Uterus (tissue), 3 donors: ENCODE measurements at regions not wholly inside any gene's neighbourhood (a gene's known extent, or its start where the extent isn't known, plus 50 kb on each side); places are given as distances from the start of the nearest gene placed in this dataset.

Experiments used
- DNase-seq, 2 donors: peaks; one replicate each; pipeline ENCODE4 v3.0.0-alpha.2; 2019 to 2020
- H3K27ac ChIP-seq, 2 donors: fragments of 200-600 bp; sonication (generic); 1 replicate in 1 of 2; 2 replicates in 1 of 2; pipeline ENCODE4 v1.5.1; 2016 to 2018
- H3K27me3 ChIP-seq, 2 donors: fragments of 200-600 bp; sonication (generic); one replicate each; pipeline ENCODE4 v1.5.1; 2018 to 2019; ENCODE audit warnings: control low read depth in 1 of 2
- H3K36me3 ChIP-seq, 2 donors: fragments of 200-600 bp; sonication (generic); one replicate each; pipeline ENCODE4 v1.5.1; 2019; ENCODE audit warnings: control low read depth in 1 of 2
- H3K4me1 ChIP-seq, 2 donors: fragments of 200-600 bp; sonication (generic); one replicate each; pipeline ENCODE4 v1.5.1; 2018 to 2019; ENCODE audit warnings: control low read depth in 1 of 2
- H3K4me3 ChIP-seq, 2 donors: fragments of 200-600 bp; sonication (generic); 1 replicate in 1 of 2; 2 replicates in 1 of 2; pipeline ENCODE4 v1.5.1; 2018 to 2019; ENCODE audit warnings: mild to moderate bottlenecking in 1 of 2
- H3K9me3 ChIP-seq, 2 donors: fragments of 200-600 bp; sonication (generic); one replicate each; pipeline ENCODE4 v1.5.1; 2019; ENCODE audit warnings: control low read depth in 1 of 2
- CTCF ChIP-seq, 4 experiments: fragments of 200-600 bp in 2 of 4; fragments of 450-650 bp in 2 of 4; sonication (generic) in 2 of 4; IDR thresholded peaks; one replicate each; pipeline ENCODE4 v1.5.1; 2016 to 2019; ENCODE audit warnings: antibody characterized with exemption in 4 of 4, mild to moderate bottlenecking in 2 of 4, moderate library complexity in 1 of 4
- POLR2A ChIP-seq, 2 donors: fragments of 450-650 bp; IDR thresholded peaks; one replicate each; pipeline ENCODE4 v1.6.1; 2016; ENCODE audit warnings: antibody characterized with exemption in 2 of 2, mild to moderate bottlenecking in 1 of 2, moderate library complexity in 1 of 2
- intact Hi-C: fragments of 100-400 bp; cut with DNase I; formaldehyde crosslinking; loops from one replicate; pipeline ENCODE4 v1.15.1; 2023; ENCODE audit warnings: low total_unique reads
- donor health status: DM: yes; HTN: yes; CAD: no.

GRCh38 chr16:55273356-55273755, 50.6 kb upstream of the IRX6 start:
- H3K4me3 ChIP-seq: no peak overlapping the region
- H3K36me3 ChIP-seq: no peaks in the 10 kb centered on the region
- DNase-seq: no peak
- H3K9me3 ChIP-seq: no peaks in the 10 kb centered on the region
- intact Hi-C loops: no loop called here
- H3K4me1 ChIP-seq: no peaks in the 10 kb centered on the region
- no peak overlapping the region for H3K27ac ChIP-seq
- H3K27me3 ChIP-seq: no peaks in the 10 kb centered on the region
- TF ChIP-seq CTCF (IDR thresholded peaks at IDR 0.05): no peak
- no peak for TF ChIP-seq POLR2A (IDR thresholded peaks at IDR 0.05)

GRCh38 chr16:55273959-55274358, 50.0 kb upstream of the IRX6 start:
- intact Hi-C loops: no loop called here

More at GRCh38 chr16:55273959-55274358, 50.0 kb upstream of the IRX6 start:
- no peak overlapping the region for H3K4me3 ChIP-seq
- no peak overlapping the region for H3K27ac ChIP-seq
- H3K4me1 ChIP-seq: no peaks in the 10 kb centered on the region
- TF ChIP-seq CTCF (IDR thresholded peaks at IDR 0.05) (no peak), POLR2A (IDR thresholded peaks at IDR 0.05) (no peak)
- DNase-seq: no peak
- no peaks in the 10 kb centered on the region for H3K27me3 ChIP-seq
- no peaks in the 10 kb centered on the region for H3K36me3 ChIP-seq
- no peaks in the 10 kb centered on the region for H3K9me3 ChIP-seq
